Mammary epithelial cell (primary cell): ENCODE measurements at regions not wholly inside any gene's neighbourhood (a gene's known extent, or its start where the extent isn't known, plus 50 kb on each side); places are given as distances from the start of the nearest gene placed in this dataset.

Experiments used
- CTCF ChIP-seq, 2 donors: IDR thresholded peaks in 1 of 2; conservative IDR thresholded peaks in 1 of 2; 2 replicates each; pipeline ENCODE4 v1.5.1; 2011 to 2012; ENCODE audit warnings: inconsistent platforms in 2 of 2, low read length in 2 of 2, mild to moderate bottlenecking in 2 of 2, control low read depth in 1 of 2, low read depth in 1 of 2; ENCODE audit not compliant: insufficient read depth in 1 of 2; ENCODE audit errors: extremely low read depth in 1 of 2
- EZH2 ChIP-seq: IDR thresholded peaks from 2 replicates; pipeline ENCODE4 v1.6.1; 2012; ENCODE audit warnings: low read length, inconsistent platforms, borderline replicate concordance

GRCh38 chr3:22988566-22988965 is 214.6 kb upstream of the UBE2E2 start:
- TF ChIP-seq EZH2 (no peak), CTCF (conservative IDR thresholded peaks at IDR 0.05 in 1 of 2, IDR thresholded peaks at IDR 0.05 in 1 of 2; ENCODE audit: extremely low read depth in 1 of 2, insufficient read depth in 1 of 2, low read depth in 1 of 2, low read length in 2 of 2) (no peak)
